ENCODE measurements at regions not wholly inside any gene's neighbourhood (a gene's known extent, or its start where the extent isn't known, plus 50 kb on each side); places are given as distances from the start of the nearest gene placed in this dataset.

DNA sequence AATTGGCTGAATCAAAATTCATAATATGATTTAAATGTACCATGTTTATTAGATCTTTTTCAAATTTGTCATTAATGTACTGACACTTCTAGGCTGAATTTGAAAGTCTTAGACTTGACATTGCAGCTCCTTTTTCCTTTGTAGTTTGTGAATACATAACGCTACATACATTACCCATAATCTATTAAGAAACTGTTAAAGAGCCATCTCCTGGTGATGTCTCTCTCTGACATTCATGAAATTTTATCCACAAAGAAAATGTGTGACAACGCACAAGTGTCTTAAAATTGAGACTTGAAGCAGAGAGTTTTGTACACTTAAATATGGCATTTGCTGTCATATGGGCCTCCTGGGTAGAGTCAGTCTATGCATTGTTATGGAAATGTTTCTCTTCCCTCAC, 320.2 kb upstream of the ARGLU1 start:
- Histone ChIP-seq H3K9me2 (replicated peaks; ENCODE audit: low read depth, low read length) (no peaks in the 10 kb centered on the region; the same call in 1 of the 2 replicates), H3K27me3 (ENCODE audit: insufficient read depth, low read length, poor library complexity, severe bottlenecking) (no peaks in the 10 kb centered on the region), H3K4me2 (ENCODE audit: low read depth, low read length, poor library complexity, severe bottlenecking) (no peak overlapping the region), H3K9me3 (ENCODE audit: insufficient read depth, low read depth, low read length) (no peaks in the 10 kb centered on the region), H3K36me3 (ENCODE audit: insufficient read depth, low read length) (no peaks in the 10 kb centered on the region), H3K79me2 (ENCODE audit: insufficient read depth, low read length) (no peaks in the 10 kb centered on the region), H3K9ac (ENCODE audit: low read depth, low read length, poor library complexity, severe bottlenecking) (no peak overlapping the region), H4K20me1 (ENCODE audit: insufficient read depth, low read length, poor library complexity, severe bottlenecking) (no peaks in the 10 kb centered on the region), H3K4me3 (ENCODE audit: low read length, poor library complexity, severe bottlenecking) (no peak overlapping the region), H3K4me1 (ENCODE audit: insufficient read depth, low read length, poor library complexity, severe bottlenecking) (no peaks in the 10 kb centered on the region), H2AFZ (ENCODE audit: low read length) (no peak overlapping the region), H3F3A (ENCODE audit: low read depth) (no peaks in the 10 kb centered on the region)
- TF ChIP-seq, protein P1, sequence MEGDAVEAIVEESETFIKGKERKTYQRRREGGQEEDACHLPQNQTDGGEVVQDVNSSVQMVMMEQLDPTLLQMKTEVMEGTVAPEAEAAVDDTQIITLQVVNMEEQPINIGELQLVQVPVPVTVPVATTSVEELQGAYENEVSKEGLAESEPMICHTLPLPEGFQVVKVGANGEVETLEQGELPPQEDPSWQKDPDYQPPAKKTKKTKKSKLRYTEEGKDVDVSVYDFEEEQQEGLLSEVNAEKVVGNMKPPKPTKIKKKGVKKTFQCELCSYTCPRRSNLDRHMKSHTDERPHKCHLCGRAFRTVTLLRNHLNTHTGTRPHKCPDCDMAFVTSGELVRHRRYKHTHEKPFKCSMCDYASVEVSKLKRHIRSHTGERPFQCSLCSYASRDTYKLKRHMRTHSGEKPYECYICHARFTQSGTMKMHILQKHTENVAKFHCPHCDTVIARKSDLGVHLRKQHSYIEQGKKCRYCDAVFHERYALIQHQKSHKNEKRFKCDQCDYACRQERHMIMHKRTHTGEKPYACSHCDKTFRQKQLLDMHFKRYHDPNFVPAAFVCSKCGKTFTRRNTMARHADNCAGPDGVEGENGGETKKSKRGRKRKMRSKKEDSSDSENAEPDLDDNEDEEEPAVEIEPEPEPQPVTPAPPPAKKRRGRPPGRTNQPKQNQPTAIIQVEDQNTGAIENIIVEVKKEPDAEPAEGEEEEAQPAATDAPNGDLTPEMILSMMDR (conservative IDR thresholded peaks at IDR 0.05; ENCODE audit: low read length) = no peak
- TF ChIP-seq EZH2phosphoT487 (IDR thresholded peaks at IDR 0.05; ENCODE audit: borderline replicate concordance) = no peak

DNA sequence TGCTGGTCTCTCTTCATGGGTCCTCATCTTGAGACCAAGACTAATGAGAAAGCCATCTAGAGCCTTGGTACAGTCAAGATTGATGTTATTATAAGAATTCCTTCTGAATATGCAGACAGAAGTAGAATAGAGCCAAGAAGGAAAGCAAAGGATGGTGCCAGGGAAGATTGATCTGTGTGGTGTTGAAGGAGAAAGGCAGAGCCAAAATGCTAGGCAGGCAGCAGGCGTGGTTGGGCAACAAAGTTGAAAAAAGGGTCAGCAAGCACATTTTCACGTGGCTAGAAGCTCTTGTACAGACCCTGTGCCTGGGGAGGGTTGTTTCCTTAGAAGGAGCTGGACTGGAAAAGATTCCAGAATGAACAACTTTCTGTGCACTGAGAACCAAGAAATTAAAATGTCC, 319.7 kb upstream of the ARGLU1 start:
- Histone ChIP-seq H3K9me2 (replicated peaks; ENCODE audit: low read depth, low read length) (no peaks in the 10 kb centered on the region; the same call in 1 of the 2 replicates), H4K20me1 (ENCODE audit: insufficient read depth, low read length, poor library complexity, severe bottlenecking) (no peaks in the 10 kb centered on the region)

DNA sequence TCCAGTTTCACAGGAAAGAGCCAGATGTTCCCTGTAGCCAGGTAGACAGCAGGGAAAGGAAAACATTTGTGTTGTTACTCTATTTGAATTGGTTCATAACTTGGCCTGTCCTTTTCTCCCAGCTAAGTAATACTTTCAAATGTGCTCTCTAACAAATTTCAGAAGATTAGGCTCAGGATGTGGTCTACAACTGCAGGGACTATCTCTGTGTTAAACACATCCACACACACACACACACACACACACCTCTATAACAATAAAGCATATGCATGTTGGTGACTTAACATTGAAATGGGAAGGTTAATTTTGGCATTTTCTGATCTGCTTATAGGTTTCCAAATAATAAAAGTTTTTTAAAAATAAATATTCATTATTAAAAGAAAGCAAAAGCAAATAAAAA, 316.0 kb upstream of the ARGLU1 start:
- Histone ChIP-seq H3K4me2 (ENCODE audit: low read depth, low read length, poor library complexity, severe bottlenecking) (no peak overlapping the region), H3K4me3 (ENCODE audit: low read length, poor library complexity, severe bottlenecking) (no peak overlapping the region), H3K4me1 (ENCODE audit: insufficient read depth, low read length, poor library complexity, severe bottlenecking) (no peaks in the 10 kb centered on the region), H3K79me2 (ENCODE audit: insufficient read depth, low read length) (no peaks in the 10 kb centered on the region), H3K9me3 (ENCODE audit: insufficient read depth, low read depth, low read length) (no peaks in the 10 kb centered on the region), H3K27me3 (ENCODE audit: insufficient read depth, low read length, poor library complexity, severe bottlenecking) (no peaks in the 10 kb centered on the region), H3K9me2 (replicated peaks; ENCODE audit: low read depth, low read length) (no peaks in the 10 kb centered on the region), H3K9ac (ENCODE audit: low read depth, low read length, poor library complexity, severe bottlenecking) (no peak overlapping the region), H3F3A (ENCODE audit: low read depth) (no peaks in the 10 kb centered on the region), H4K20me1 (ENCODE audit: insufficient read depth, low read length, poor library complexity, severe bottlenecking) (no peaks in the 10 kb centered on the region), H3K36me3 (ENCODE audit: insufficient read depth, low read length) (no peaks in the 10 kb centered on the region), H2AFZ (ENCODE audit: low read length) (no peak overlapping the region)
- no peak for TF ChIP-seq EZH2phosphoT487 (IDR thresholded peaks at IDR 0.05; ENCODE audit: borderline replicate concordance)
- TF ChIP-seq, protein P1 (conservative IDR thresholded peaks at IDR 0.05; ENCODE audit: low read length) = no peak

More for the DNA sequence above, 319.7 kb upstream of the ARGLU1 start:
- Histone ChIP-seq H3K4me2 (ENCODE audit: low read depth, low read length, poor library complexity, severe bottlenecking) (no peak overlapping the region), H3K4me1 (ENCODE audit: insufficient read depth, low read length, poor library complexity, severe bottlenecking) (no peaks in the 10 kb centered on the region), H3K4me3 (ENCODE audit: low read length, poor library complexity, severe bottlenecking) (no peak overlapping the region), H3K9ac (ENCODE audit: low read depth, low read length, poor library complexity, severe bottlenecking) (no peak overlapping the region), H3K36me3 (ENCODE audit: insufficient read depth, low read length) (no peaks in the 10 kb centered on the region), H3K27me3 (ENCODE audit: insufficient read depth, low read length, poor library complexity, severe bottlenecking) (no peaks in the 10 kb centered on the region), H3F3A (ENCODE audit: low read depth) (no peaks in the 10 kb centered on the region), H3K9me3 (ENCODE audit: insufficient read depth, low read depth, low read length) (no peaks in the 10 kb centered on the region), H3K79me2 (ENCODE audit: insufficient read depth, low read length) (no peaks in the 10 kb centered on the region), H2AFZ (ENCODE audit: low read length) (no peak overlapping the region)
- TF ChIP-seq EZH2phosphoT487 (IDR thresholded peaks at IDR 0.05; ENCODE audit: borderline replicate concordance) = no peak
- TF ChIP-seq, protein P1 (conservative IDR thresholded peaks at IDR 0.05; ENCODE audit: low read length) = no peak
